ENCODE measurements at regions not wholly inside any gene's neighbourhood (a gene's known extent, or its start where the extent isn't known, plus 50 kb on each side); places are given as distances from the start of the nearest gene placed in this dataset.

GRCh38 chr5:123753937-123754891 is 242.2 kb downstream of the CSNK1G3 start:
- no peak overlapping the region for H3K4me2 ChIP-seq (ENCODE audit: low read length)
- H3K9me2 ChIP-seq (ENCODE audit: insufficient read depth, low read length) = no peaks in the 10 kb centered on the region
- ChIA-PET CTCF (ENCODE audit: unreplicated experiment) (no interaction called here), POLR2A (interaction anchor here (0.7 to 0.8 kb wide), 3 partner anchors 8 to 837 kb away, joined by 3 to 4 read pairs (median 3); no protein-coding TSS in a partner anchor)
- no peak overlapping the region for H3K27ac ChIP-seq (ENCODE audit: low read depth, low read length, poor library complexity, severe bottlenecking)
- no peaks in the 10 kb centered on the region for H3K79me2 ChIP-seq (ENCODE audit: insufficient read depth, low read depth, low read length)
- no peaks in the 10 kb centered on the region for H3K36me3 ChIP-seq (ENCODE audit: insufficient read depth, low read length)
- H4K20me1 ChIP-seq (ENCODE audit: insufficient read depth, low read length) = no peaks in the 10 kb centered on the region
- H3K4me3 ChIP-seq (ENCODE audit: low read depth, low read length, poor library complexity, severe bottlenecking) = no peak overlapping the region
- no peak overlapping the region for H2AFZ ChIP-seq (ENCODE audit: low read length)
- intact Hi-C loops (cut with micrococcal nuclease; ENCODE audit: unreplicated experiment) = no loop called here
- H3K4me1 ChIP-seq (ENCODE audit: insufficient read depth, low read length, poor library complexity, severe bottlenecking) = no peaks in the 10 kb centered on the region
- DNase-seq (ENCODE audit: low spot score) = no peak
- BruUV-seq (replicated peaks) = no TSS peak
- TF ChIP-seq EZH2phosphoT487 (IDR thresholded peaks at IDR 0.05; ENCODE audit: borderline replicate concordance, low read depth, low read length) = no peak
- TF ChIP-seq CTCF (conservative IDR thresholded peaks at IDR 0.05; ENCODE audit: low read length) = no peak
- no peaks in the 10 kb centered on the region for H3K9me3 ChIP-seq (ENCODE audit: low read length)

- Histone ChIP-seq H3K4me3 (ENCODE audit: low read depth, low read length, poor library complexity, severe bottlenecking) (no peak overlapping the region), H3K79me2 (ENCODE audit: insufficient read depth, low read depth, low read length) (no peaks in the 10 kb centered on the region), H3K4me1 (ENCODE audit: insufficient read depth, low read length, poor library complexity, severe bottlenecking) (no peaks in the 10 kb centered on the region), H3K4me2 (ENCODE audit: low read length) (no peak overlapping the region), H3K9me3 (ENCODE audit: low read length) (no peaks in the 10 kb centered on the region), H2AFZ (ENCODE audit: low read length) (no peak overlapping the region), H3K9me2 (ENCODE audit: insufficient read depth, low read length) (no peaks in the 10 kb centered on the region), H4K20me1 (ENCODE audit: insufficient read depth, low read length) (no peaks in the 10 kb centered on the region), H3K27ac (ENCODE audit: low read depth, low read length, poor library complexity, severe bottlenecking) (no peak overlapping the region), H3K36me3 (ENCODE audit: insufficient read depth, low read length) (no peaks in the 10 kb centered on the region)
- POLR2A ChIA-PET = interaction anchor here (0.7 kb wide), 1 partner anchor 838 kb away, joined by 3 read pairs; no protein-coding TSS in a partner anchor
- TF ChIP-seq CTCF (conservative IDR thresholded peaks at IDR 0.05; ENCODE audit: low read length) = no peak
- no peak for TF ChIP-seq EZH2phosphoT487 (IDR thresholded peaks at IDR 0.05; ENCODE audit: borderline replicate concordance, low read depth, low read length)
- DNase-seq (ENCODE audit: low spot score) = no peak
- BruUV-seq (replicated peaks) = no TSS peak
- CTCF ChIA-PET (ENCODE audit: unreplicated experiment) = no interaction called here
- intact Hi-C loops (cut with micrococcal nuclease; ENCODE audit: unreplicated experiment) = no loop called here
These were observed 241.4 kb downstream of the CSNK1G3 start for GRCh38 chr5:123753180-123753936.
